ENCODE measurements at regions not wholly inside any gene's neighbourhood (a gene's known extent, or its start where the extent isn't known, plus 50 kb on each side); places are given as distances from the start of the nearest gene placed in this dataset.

- H2AFZ ChIP-seq (ENCODE audit: low read depth, low read length), result no peak overlapping the region
- no peaks in the 10 kb centered on the region for H3F3A ChIP-seq (ENCODE audit: insufficient read depth, low read length, poor library complexity, severe bottlenecking)
- H3K4me3 ChIP-seq (ENCODE audit: low read length), result no peak overlapping the region
- H3K9me3 ChIP-seq (ENCODE audit: low read length), result no peaks in the 10 kb centered on the region
- H3K4me2 ChIP-seq (ENCODE audit: low read length), result no peak overlapping the region
- H3K27me3 ChIP-seq (ENCODE audit: insufficient read depth, low read depth, low read length), result no peaks in the 10 kb centered on the region
- H3K9ac ChIP-seq (ENCODE audit: low read length), result no peak overlapping the region
- no peaks in the 10 kb centered on the region for H4K20me1 ChIP-seq (ENCODE audit: insufficient read depth)
- no peak for TF ChIP-seq CTCF (IDR thresholded peaks at IDR 0.05; ENCODE audit: poor library complexity, severe bottlenecking)
- H3K27ac ChIP-seq (ENCODE audit: low read length), result no peak overlapping the region
- H3K79me2 ChIP-seq (replicated peaks; ENCODE audit: insufficient read depth, low read length), result no peaks in the 10 kb centered on the region
- no peaks in the 10 kb centered on the region for H3K9me2 ChIP-seq (ENCODE audit: insufficient read depth, low read length)
- H3K36me3 ChIP-seq (ENCODE audit: insufficient read depth, low read length), result no peaks in the 10 kb centered on the region
Measured at GRCh38 chr20:52332230-52332629, 140.7 kb upstream of the ZFP64 start.

- no peaks in the 10 kb centered on the region for H3K79me2 ChIP-seq (replicated peaks; ENCODE audit: insufficient read depth, low read length)
- TF ChIP-seq EP300 (conservative IDR thresholded peaks at IDR 0.05; ENCODE audit: poor library complexity, severe bottlenecking) (no peak), RAD21 (conservative IDR thresholded peaks at IDR 0.05) (no peak), EZH2 (IDR thresholded peaks at IDR 0.05; ENCODE audit: borderline replicate concordance, insufficient read depth, low read length, poor library complexity, severe bottlenecking) (no peak), TAF1 (IDR thresholded peaks at IDR 0.05; ENCODE audit: low read depth) (no peak), CTCF (IDR thresholded peaks at IDR 0.05; ENCODE audit: poor library complexity, severe bottlenecking) (no peak), POLR2AphosphoS5 (IDR thresholded peaks at IDR 0.05) (no peak), MXI1 (conservative IDR thresholded peaks at IDR 0.05; ENCODE audit: poor library complexity, severe bottlenecking) (no peak), SMC3 (conservative IDR thresholded peaks at IDR 0.05; ENCODE audit: poor library complexity) (no peak), REST (IDR thresholded peaks at IDR 0.05; ENCODE audit: borderline replicate concordance) (no peak)
- no peak overlapping the region for H3K9ac ChIP-seq (ENCODE audit: low read length)
- H3K36me3 ChIP-seq (ENCODE audit: insufficient read depth, low read length), result no peaks in the 10 kb centered on the region
- H3K9me2 ChIP-seq (ENCODE audit: insufficient read depth, low read length), result no peaks in the 10 kb centered on the region
- no peaks in the 10 kb centered on the region for H3F3A ChIP-seq (ENCODE audit: insufficient read depth, low read length, poor library complexity, severe bottlenecking)
- H3K27ac ChIP-seq (ENCODE audit: low read length), result no peak overlapping the region
- no peaks in the 10 kb centered on the region for H4K20me1 ChIP-seq (ENCODE audit: insufficient read depth)
- H3K4me3 ChIP-seq (ENCODE audit: low read length), result no peak overlapping the region
- no peak overlapping the region for H2AFZ ChIP-seq (ENCODE audit: low read depth, low read length)
- H3K9me3 ChIP-seq (ENCODE audit: low read length), result no peaks in the 10 kb centered on the region
- H3K4me2 ChIP-seq (ENCODE audit: low read length), result no peak overlapping the region
- H3K27me3 ChIP-seq (ENCODE audit: insufficient read depth, low read depth, low read length), result no peaks in the 10 kb centered on the region
Measured at GRCh38 chr20:52331655-52332054, 140.1 kb upstream of the ZFP64 start.
